Activated CD4-positive, alpha-beta T cell treated with anti-CD3 and anti-CD28 coated beads, Interleukin-2, amount 50 U/mL, for 48 hours (primary cell): ENCODE measurements at regions not wholly inside any gene's neighbourhood (a gene's known extent, or its start where the extent isn't known, plus 50 kb on each side); places are given as distances from the start of the nearest gene placed in this dataset.
A peak's percentile ranks its signal among the peaks of the same experiment; 100 is the strongest.

Source experiments
- DNase-seq, 2 experiments: peaks; one replicate each; pipeline ENCODE4 v3.0.0-alpha.2; 2020

- no peak for DNase-seq
Observed at GRCh38 chrX:9196961-9197640, 163.2 kb upstream of the FAM9B start.

- no peak for DNase-seq
Observed at GRCh38 chrX:9204560-9204959, 170.6 kb upstream of the FAM9B start.

- DNase-seq = no peak
Observed at GRCh38 chrX:9205599-9206223, 171.8 kb upstream of the FAM9B start.

- DNase-seq = no peak
Observed at GRCh38 chrX:9207142-9207541, 173.2 kb upstream of the FAM9B start.

- no peak for DNase-seq
Observed at GRCh38 chrX:9211269-9211668, 177.3 kb upstream of the FAM9B start.

GRCh38 chrX:9221781-9222180 is 187.9 kb upstream of the FAM9B start:
- DNase-seq = no peak

GRCh38 chrX:9222299-9222698 is 188.4 kb upstream of the FAM9B start:
- DNase-seq = no peak

GRCh38 chrX:9227276-9227675 is 193.3 kb upstream of the FAM9B start:
- DNase-seq = no peak

- DNase-seq = no peak
Observed at GRCh38 chrX:9231491-9231890, 197.6 kb upstream of the FAM9B start.

- no peak for DNase-seq
Observed at GRCh38 chrX:9233141-9233540, 199.2 kb upstream of the FAM9B start.

GRCh38 chrX:9234315-9234714 is 200.4 kb upstream of the FAM9B start:
- DNase-seq = no peak

- no peak for DNase-seq
Observed at GRCh38 chrX:9235722-9236121, 201.8 kb upstream of the FAM9B start.

- no peak for DNase-seq
Observed at GRCh38 chrX:9240956-9241355, 207.0 kb upstream of the FAM9B start.

GRCh38 chrX:9241427-9241826 is 207.5 kb upstream of the FAM9B start:
- no peak for DNase-seq

GRCh38 chrX:9249051-9249846 is 215.3 kb upstream of the FAM9B start:
- DNase-seq = no peak

- DNase-seq = no peak
Observed at GRCh38 chrX:9252182-9252581, 212.7 kb upstream of the TBL1X start.

- DNase-seq = no peak
Observed at GRCh38 chrX:9253211-9253610, 211.6 kb upstream of the TBL1X start.

GRCh38 chrX:9257718-9258420 is 207.0 kb upstream of the TBL1X start:
- DNase-seq = peak in 1 of 2 experiments; percentile 7

- DNase-seq = no peak
Observed at GRCh38 chrX:9258421-9259104, 206.3 kb upstream of the TBL1X start.

GRCh38 chrX:9260603-9261002 is 204.3 kb upstream of the TBL1X start:
- DNase-seq = no peak

GRCh38 chrX:9267415-9267814 is 197.4 kb upstream of the TBL1X start:
- DNase-seq = no peak

- DNase-seq = no peak
Observed at GRCh38 chrX:9269134-9269533, 195.7 kb upstream of the TBL1X start.
